DND-41 (cell line): ENCODE measurements at regions not wholly inside any gene's neighbourhood (a gene's known extent, or its start where the extent isn't known, plus 50 kb on each side); places are given as distances from the start of the nearest gene placed in this dataset.

Experiments
- ATAC-seq: fragments of 200-7000 bp; cut with Tn5 transposase; 3 replicates; pipeline ENCODE4 v1.9.1; 2021; ENCODE audit warnings: low read depth; ENCODE audit not compliant: insufficient read depth
- DNase-seq: peaks from one replicate; pipeline ENCODE4 v3.0.0-alpha.2; 2020
- H2AFZ ChIP-seq: 2 replicates; pipeline ENCODE4 v1.6.0; 2012; ENCODE audit warnings: low read depth, low read length
- H3K27ac ChIP-seq: 2 replicates; pipeline ENCODE4 v1.5.1; 2012; ENCODE audit warnings: low read length, inconsistent platforms
- H3K27me3 ChIP-seq: fragments of 200-600 bp; sonication (generic); 2 replicates; pipeline ENCODE4 v1.6.0; 2012; ENCODE audit warnings: low read length, mild to moderate bottlenecking, inconsistent platforms; ENCODE audit not compliant: insufficient read depth, poor library complexity
- H3K36me3 ChIP-seq: 2 replicates; pipeline ENCODE4 v1.5.1; 2012; ENCODE audit warnings: low read length, inconsistent platforms; ENCODE audit not compliant: insufficient read depth
- H3K4me1 ChIP-seq: 2 replicates; pipeline ENCODE4 v1.5.1; 2012; ENCODE audit warnings: mild to moderate bottlenecking, low read length; ENCODE audit not compliant: insufficient read depth
- H3K4me2 ChIP-seq: 2 replicates; pipeline ENCODE4 v1.6.0; 2012; ENCODE audit warnings: mild to moderate bottlenecking, moderate library complexity, low read length, inconsistent platforms; ENCODE audit not compliant: insufficient read depth
- H3K4me3 ChIP-seq, 2 experiments: fragments of 200-600 bp in 1 of 2; shearing (Covaris generic) in 1 of 2; 2 replicates each; pipeline ENCODE4 v1.5.1; 2012 to 2016; ENCODE audit warnings: inconsistent platforms in 2 of 2, low read length in 2 of 2, mild to moderate bottlenecking in 2 of 2, low read depth in 1 of 2, moderate library complexity in 1 of 2
- H3K79me2 ChIP-seq: 2 replicates; pipeline ENCODE4 v1.6.0; 2012; ENCODE audit warnings: low read length, inconsistent platforms; ENCODE audit not compliant: insufficient read depth
- H3K9ac ChIP-seq: 2 replicates; pipeline ENCODE4 v1.6.0; 2012; ENCODE audit warnings: low read depth, mild to moderate bottlenecking, inconsistent platforms, low read length, moderate library complexity
- H3K9me3 ChIP-seq: 2 replicates; pipeline ENCODE4 v1.5.1; 2012; ENCODE audit warnings: low read length, moderate library complexity, mild to moderate bottlenecking, inconsistent platforms; ENCODE audit not compliant: insufficient read depth, severe bottlenecking
- H4K20me1 ChIP-seq: 2 replicates; pipeline ENCODE4 v1.6.0; 2012; ENCODE audit warnings: low read length; ENCODE audit not compliant: insufficient read depth
- EZH2 ChIP-seq: IDR thresholded peaks from 3 replicates; pipeline ENCODE4 v1.6.1; 2012; ENCODE audit warnings: borderline replicate concordance, low read depth, mild to moderate bottlenecking, moderate library complexity, low read length, inconsistent platforms; ENCODE audit not compliant: severe bottlenecking
- TF ChIP-seq, protein P1 (sequence below): IDR thresholded peaks from 2 replicates; pipeline ENCODE4 v1.5.1; 2012; ENCODE audit warnings: borderline replicate concordance, low read length, moderate library complexity, mild to moderate bottlenecking; ENCODE audit not compliant: poor library complexity, severe bottlenecking; ENCODE audit errors: extremely low read depth

DNA sequence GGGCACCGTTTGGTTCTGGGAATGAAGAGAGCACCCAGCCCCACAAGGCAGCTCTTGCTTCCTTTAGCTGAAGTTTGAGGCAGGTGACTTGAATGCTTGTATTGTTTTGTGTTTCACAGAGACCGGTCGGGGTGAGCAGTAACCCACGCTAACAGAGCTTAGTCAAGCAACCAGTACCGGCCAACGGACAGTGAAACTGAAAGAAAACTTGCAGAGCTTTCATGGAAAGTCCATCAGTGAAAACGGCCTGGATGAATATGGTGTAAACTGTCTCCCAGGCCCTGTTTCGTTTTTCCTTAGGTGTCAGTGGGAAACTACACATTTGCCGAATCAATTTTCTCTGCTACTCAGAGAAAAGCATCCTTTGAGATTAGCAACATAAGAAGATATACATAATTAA lies 101.1 kb downstream of the LYZL1 start:
- no peak for TF ChIP-seq EZH2
- TF ChIP-seq, protein P1, sequence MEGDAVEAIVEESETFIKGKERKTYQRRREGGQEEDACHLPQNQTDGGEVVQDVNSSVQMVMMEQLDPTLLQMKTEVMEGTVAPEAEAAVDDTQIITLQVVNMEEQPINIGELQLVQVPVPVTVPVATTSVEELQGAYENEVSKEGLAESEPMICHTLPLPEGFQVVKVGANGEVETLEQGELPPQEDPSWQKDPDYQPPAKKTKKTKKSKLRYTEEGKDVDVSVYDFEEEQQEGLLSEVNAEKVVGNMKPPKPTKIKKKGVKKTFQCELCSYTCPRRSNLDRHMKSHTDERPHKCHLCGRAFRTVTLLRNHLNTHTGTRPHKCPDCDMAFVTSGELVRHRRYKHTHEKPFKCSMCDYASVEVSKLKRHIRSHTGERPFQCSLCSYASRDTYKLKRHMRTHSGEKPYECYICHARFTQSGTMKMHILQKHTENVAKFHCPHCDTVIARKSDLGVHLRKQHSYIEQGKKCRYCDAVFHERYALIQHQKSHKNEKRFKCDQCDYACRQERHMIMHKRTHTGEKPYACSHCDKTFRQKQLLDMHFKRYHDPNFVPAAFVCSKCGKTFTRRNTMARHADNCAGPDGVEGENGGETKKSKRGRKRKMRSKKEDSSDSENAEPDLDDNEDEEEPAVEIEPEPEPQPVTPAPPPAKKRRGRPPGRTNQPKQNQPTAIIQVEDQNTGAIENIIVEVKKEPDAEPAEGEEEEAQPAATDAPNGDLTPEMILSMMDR, result no peak
- H3K27me3 ChIP-seq, result no peaks in the 10 kb centered on the region
- no peaks in the 10 kb centered on the region for H3K36me3 ChIP-seq
- no peaks in the 10 kb centered on the region for H3K79me2 ChIP-seq
- no peak overlapping the region for H2AFZ ChIP-seq
- no peak overlapping the region for H3K9ac ChIP-seq
- no peak overlapping the region for H3K4me3 ChIP-seq
- no peak overlapping the region for H3K27ac ChIP-seq
- H3K9me3 ChIP-seq, result no peaks in the 10 kb centered on the region
- no peaks in the 10 kb centered on the region for H3K4me1 ChIP-seq
- no peaks in the 10 kb centered on the region for H4K20me1 ChIP-seq
- no peak for ATAC-seq
- no peak for DNase-seq
- no peak overlapping the region for H3K4me2 ChIP-seq

DNA sequence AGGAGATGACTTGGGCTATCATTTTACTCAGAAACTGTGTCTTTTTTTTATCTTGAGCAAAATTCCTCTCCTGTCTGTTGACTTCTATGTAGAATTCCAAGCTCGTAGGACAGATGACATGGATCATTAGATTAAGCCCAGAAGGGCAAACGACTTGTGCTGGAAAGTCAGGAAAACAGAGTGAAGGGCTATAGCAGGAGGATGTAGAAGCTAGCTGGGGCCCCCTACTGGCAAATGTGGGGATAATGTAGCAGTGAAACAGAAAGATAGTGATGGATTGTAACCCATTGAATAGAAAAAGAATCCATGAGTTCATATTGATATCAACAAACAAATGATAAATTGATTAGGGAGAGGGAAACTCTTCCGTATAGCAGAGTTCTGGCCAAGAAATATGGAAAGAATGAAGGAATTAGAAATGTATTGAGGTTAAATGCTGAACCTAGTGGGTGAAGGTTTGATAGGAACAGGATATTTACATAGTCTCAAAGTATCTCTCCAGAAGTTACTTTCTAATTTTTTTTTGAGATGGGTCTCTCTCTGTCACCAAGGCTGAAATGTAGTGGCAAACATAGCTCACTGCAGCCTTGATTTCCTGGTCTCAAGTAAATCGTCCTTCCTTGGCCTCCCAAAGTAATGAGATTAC lies 103.6 kb downstream of the LYZL1 start:
- H2AFZ ChIP-seq, result no peak overlapping the region
- H4K20me1 ChIP-seq, result no peaks in the 10 kb centered on the region
- H3K4me3 ChIP-seq, result no peak overlapping the region
- H3K27ac ChIP-seq, result no peak overlapping the region
- no peaks in the 10 kb centered on the region for H3K79me2 ChIP-seq
- DNase-seq (peak; percentile 53), ATAC-seq (peak; percentile 86)
- H3K9ac ChIP-seq, result no peak overlapping the region
- TF ChIP-seq EZH2, result no peak
- TF ChIP-seq, protein P1, result peak; percentile 83
- H3K9me3 ChIP-seq, result no peaks in the 10 kb centered on the region
- no peaks in the 10 kb centered on the region for H3K36me3 ChIP-seq
- H3K27me3 ChIP-seq, result no peaks in the 10 kb centered on the region
- H3K4me1 ChIP-seq, result no peaks in the 10 kb centered on the region
- H3K4me2 ChIP-seq, result no peak overlapping the region

DNA sequence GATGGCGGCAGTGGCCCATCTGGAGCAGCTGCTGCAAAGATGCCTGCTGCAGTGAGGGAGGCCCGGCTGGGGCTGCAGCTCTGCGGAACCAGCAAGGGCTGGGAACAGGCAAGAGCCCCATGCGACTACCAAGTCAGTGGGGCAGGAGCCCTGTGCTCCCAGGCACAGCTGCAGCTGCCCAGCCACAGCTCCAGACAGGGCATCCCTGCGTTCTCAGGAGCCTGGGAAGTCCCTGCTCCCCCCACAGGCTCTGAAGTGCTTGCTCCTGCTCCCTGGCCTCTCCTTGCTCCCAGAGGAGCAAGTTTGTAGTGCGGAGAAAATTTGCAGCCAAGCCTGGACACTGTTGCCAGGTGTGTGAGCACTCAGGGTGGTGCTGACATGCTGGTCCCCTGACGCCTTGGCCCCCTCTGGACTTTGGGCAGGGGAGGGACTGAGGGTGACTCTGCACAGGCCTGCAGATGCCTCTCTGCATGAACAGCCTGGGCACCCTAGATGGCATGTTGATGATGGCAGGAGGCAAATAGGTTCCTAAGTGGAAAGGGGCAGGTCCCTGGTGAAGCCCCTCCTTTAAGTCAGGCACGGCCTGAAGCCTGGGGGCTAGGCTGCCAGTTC lies 105.6 kb downstream of the LYZL1 start:
- no peak overlapping the region for H3K9ac ChIP-seq
- H3K4me2 ChIP-seq, result no peak overlapping the region
- no peak overlapping the region for H2AFZ ChIP-seq
- no peaks in the 10 kb centered on the region for H3K27me3 ChIP-seq
- no peak for ATAC-seq
- no peaks in the 10 kb centered on the region for H4K20me1 ChIP-seq
- H3K4me1 ChIP-seq, result no peaks in the 10 kb centered on the region
- no peaks in the 10 kb centered on the region for H3K79me2 ChIP-seq
- H3K27ac ChIP-seq, result no peak overlapping the region
- H3K9me3 ChIP-seq, result no peaks in the 10 kb centered on the region
- TF ChIP-seq, protein P1, result no peak
- no peak for TF ChIP-seq EZH2
- no peak for DNase-seq
- no peak overlapping the region for H3K4me3 ChIP-seq
- no peaks in the 10 kb centered on the region for H3K36me3 ChIP-seq
